ENCODE measurements at regions not wholly inside any gene's neighbourhood (a gene's known extent, or its start where the extent isn't known, plus 50 kb on each side); places are given as distances from the start of the nearest gene placed in this dataset.

DNA sequence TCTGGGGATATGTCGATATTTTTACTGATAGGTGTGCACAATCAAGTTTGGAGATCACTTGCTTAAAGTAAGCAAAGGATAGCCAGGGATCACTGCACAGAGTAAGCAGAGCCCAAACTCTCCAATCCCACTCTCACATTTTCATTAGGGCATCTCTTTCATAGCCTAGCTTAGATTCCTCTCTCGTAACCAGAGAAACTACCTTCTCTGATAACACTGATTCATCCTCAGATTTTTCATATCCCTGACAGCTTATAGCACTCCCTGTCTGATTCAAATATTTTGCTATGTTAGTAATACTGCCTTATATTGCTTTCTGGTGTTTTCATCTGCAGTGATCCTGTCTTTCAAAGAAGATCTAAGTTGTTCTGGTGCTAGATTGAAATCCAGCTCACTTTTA lies 123.7 kb downstream of the CBLL2 start:
- DNase-seq, result no peak

- DNase-seq, result no peak
Observed at GRCh38 chrX:22397566-22397965, 124.9 kb downstream of the CBLL2 start.

DNA sequence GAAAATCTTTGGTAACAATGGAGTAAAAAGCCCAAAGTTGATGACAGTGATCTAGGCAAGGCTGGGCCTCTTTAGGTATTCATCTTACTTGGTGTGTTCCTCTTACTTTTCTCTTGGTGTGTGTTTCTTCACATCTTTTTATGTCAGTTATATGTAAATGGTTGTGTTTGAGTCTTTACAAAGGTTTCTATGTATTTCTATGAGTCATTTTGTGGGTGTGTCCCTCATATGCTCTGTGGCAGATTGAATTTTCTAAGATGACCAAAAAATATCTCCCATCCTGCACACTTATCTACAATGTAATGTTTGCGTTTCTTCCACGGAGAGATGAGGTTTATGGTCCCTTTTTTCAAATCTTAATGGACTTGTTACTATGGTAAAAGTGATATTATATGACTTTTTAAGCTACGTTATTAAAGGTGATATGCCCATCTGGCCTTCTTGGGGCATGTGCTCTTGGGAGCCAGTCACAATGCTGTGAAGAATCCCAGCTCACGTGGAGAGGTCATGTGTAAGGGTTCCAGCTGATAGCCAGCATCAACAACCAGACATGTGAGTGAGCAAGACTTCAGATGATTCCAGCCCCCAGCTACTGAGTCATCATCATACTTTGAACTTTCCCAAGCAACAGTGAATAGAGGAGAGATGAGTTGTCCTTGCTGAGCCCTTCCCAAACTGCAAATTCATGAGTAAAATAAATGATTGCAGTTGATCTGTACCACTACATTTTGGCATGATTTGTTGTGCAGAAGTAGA lies 126.9 kb downstream of the CBLL2 start:
- DNase-seq, result no peak

DNA sequence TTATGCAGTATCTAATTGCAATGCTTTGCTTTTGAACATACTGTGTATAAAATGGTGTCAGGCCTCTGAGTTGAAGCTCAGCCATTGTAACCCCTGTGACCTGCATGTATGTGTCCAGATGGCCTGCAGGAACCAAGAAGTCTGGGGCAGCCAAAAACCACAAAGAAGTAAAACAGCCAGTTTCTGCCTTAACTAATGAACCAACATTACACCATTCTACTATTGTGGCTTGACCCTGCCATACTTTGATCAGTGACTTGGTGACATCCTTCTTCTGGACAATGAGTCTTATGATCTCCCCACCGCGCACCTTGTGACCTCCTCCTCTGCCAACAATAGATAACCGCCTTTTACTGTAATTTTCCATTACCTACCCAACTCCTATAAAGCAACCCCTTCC lies 131.6 kb downstream of the CBLL2 start:
- DNase-seq, result no peak

GRCh38 chrX:22406201-22406737 lies 133.6 kb downstream of the CBLL2 start:
- DNase-seq, result no peak

- DNase-seq, result no peak
Observed at GRCh38 chrX:22409418-22409817, 136.7 kb downstream of the CBLL2 start.

DNA sequence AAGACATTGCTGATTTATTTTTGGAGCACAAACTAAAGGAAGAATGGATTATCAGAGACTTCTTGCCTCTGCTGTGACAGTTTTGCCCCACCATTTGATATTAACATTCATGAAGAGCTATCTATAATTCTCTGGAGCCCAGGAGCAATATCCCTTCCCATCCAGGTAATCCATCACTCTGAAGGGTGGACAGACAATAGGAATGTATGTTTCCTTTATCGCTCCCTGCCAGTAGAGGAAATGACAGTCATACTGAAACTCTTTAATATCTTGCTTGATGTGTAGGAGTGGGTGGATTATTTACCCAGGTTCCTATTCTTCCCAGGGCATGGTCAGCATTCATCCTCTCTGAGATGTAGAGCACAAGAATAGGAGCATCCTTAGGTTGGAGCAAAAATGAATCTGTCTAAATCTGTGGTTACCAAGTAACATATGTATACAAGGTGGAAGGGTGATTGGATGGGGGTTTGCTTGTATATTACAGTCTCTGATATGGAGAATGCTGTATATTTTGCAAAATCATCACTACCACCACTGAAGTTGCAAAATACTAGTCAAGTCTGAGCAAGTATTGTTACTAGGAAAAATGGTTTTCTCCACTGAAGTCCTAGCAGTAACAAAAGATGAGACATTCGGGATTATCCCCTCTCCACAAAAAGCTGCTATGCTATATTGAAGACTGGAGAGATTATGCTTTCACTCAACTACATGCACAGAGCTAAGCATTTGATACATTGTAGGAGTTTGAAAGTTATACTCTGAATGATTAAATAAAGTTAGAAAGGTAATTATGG lies 151.6 kb downstream of the CBLL2 start:
- no peak for DNase-seq

GRCh38 chrX:22424919-22425318 lies 152.2 kb downstream of the CBLL2 start:
- DNase-seq, result no peak

- DNase-seq, result no peak
Observed at GRCh38 chrX:22429704-22430103, 157.0 kb downstream of the CBLL2 start.

- DNase-seq, result no peak
Observed at GRCh38 chrX:22430701-22431100, 158.0 kb downstream of the CBLL2 start.

- DNase-seq, result no peak
Observed at GRCh38 chrX:22433292-22434070, 160.8 kb downstream of the CBLL2 start.

DNA sequence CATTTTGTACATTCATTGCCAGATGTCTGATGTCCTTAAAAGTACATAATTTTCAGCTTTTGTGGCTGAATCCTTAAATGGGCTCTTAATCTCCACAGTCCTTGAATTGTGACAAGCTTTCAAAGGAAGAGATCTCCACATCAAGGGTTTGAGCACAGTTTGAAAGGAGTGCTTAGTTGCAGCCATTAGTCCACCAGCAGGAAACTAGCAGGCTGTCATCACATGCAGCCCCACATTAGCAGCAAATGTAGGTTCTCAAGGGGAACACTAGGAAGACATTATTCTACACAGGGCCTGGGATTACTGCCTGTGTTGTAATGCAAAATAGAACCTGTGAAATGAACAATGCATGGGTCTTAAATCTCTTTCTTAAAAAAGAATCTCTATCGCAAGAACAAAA lies 173.2 kb downstream of the CBLL2 start:
- DNase-seq, result no peak

DNA sequence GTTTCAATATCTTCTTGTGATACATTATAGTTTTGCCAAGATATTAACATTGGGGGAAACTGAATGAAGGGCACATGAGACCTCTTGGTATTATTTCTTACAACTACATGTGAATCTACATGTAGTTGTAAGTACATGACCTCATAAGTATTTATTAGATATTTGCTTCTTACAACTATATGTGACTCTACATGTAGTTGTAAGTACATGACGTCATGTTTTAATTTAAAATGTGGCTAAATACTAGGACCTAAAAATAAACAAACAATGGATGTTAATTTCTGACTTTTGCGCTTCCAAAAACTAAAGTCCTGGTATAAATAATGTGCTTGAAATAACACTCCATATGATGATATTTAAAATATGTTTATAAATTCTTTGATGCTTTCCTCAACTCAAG lies 190.2 kb downstream of the CBLL2 start:
- DNase-seq, result no peak

GRCh38 chrX:22467571-22467970 lies 194.9 kb downstream of the CBLL2 start:
- DNase-seq, result no peak

- no peak for DNase-seq
Observed at GRCh38 chrX:22481436-22481835, 208.7 kb downstream of the CBLL2 start.

DNA sequence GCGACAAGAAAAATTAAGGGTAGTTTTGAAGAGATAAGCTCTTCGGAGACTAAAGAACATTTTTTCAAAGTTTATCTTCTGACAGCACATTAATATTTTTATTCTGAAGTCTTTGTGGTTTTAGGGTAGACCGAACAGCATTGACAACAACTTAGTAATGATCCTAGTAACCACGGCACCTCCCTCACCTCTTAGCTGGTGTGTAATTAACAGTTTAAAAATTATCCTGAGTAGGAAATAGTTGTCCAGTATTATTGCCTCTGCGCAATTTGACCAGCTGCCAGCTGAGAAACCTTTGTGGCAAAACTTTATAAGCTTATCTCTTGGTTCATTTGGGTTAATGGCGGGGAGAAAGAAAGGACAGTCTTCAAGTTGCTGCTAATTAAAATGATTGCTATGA lies 213.6 kb downstream of the CBLL2 start:
- no peak for DNase-seq

DNA sequence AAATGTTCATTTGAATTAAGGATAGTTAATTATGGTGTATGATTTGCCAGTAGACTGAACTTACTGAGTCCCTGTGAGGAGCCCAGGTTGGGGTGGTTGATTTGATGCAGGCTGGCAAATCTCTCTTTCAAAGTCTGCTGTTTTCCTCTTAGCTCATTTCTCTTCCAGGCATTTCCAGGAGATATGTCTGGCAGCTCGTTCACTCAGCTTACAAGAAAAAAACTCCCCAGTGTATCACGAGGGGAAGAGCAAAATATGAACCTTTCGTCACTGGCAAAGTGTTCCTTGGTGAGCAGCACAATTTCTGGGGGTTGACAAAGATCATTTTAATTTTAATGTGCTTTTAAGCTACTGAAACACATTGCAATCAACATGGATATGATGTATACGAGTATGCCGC lies 244.2 kb downstream of the CBLL2 start:
- DNase-seq, result no peak

- no peak for DNase-seq
Observed at GRCh38 chrX:22520128-22520828, 247.6 kb downstream of the CBLL2 start.

- no peak for DNase-seq
Observed at GRCh38 chrX:22526339-22526738, 253.6 kb downstream of the CBLL2 start.

- no peak for DNase-seq
Observed at GRCh38 chrX:22527302-22527701, 254.6 kb downstream of the CBLL2 start.

GRCh38 chrX:22533898-22534297 lies 261.2 kb downstream of the CBLL2 start:
- no peak for DNase-seq

DNA sequence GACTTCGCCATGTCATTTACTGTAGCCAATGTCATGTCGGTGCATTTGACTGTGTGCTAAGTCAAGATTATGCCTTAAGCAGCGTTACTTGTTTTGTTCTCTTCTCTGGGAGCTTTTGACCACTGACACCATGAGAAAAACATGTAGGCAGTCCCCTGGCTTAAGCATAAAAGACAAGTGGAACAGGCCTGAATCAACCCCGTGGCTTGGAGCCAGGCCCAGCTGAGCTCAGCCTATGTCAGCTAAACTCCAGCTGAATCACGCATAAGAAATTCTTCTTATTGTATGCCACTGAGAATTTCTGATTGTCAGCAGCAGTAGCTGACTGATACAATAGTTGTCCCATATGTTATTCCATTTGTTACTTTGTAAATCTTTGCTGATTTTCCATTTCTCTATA lies 261.9 kb downstream of the CBLL2 start:
- DNase-seq, result no peak
